H9 (cell line): ENCODE measurements at regions not wholly inside any gene's neighbourhood (a gene's known extent, or its start where the extent isn't known, plus 50 kb on each side); places are given as distances from the start of the nearest gene placed in this dataset.

Source experiments
- DNase-seq: peaks from one replicate; pipeline ENCODE4 v3.0.0-alpha.2; 2017
- H2AFZ ChIP-seq: one replicate; pipeline ENCODE4 v1.6.1; 2013; ENCODE audit warnings: mild to moderate bottlenecking, low read length, control low read depth, moderate library complexity
- H2AK5ac ChIP-seq: 2 replicates; pipeline ENCODE4 v1.6.1; 2013; ENCODE audit warnings: low read length, control low read depth, mixed read lengths; ENCODE audit not compliant: insufficient read length
- H2BK120ac ChIP-seq: one replicate; pipeline ENCODE4 v1.6.1; 2013; ENCODE audit warnings: low read depth, mild to moderate bottlenecking, low read length, control low read depth, inconsistent platforms; ENCODE audit not compliant: poor library complexity, severe bottlenecking
- H2BK12ac ChIP-seq: 2 replicates; pipeline ENCODE4 v1.6.1; 2013; ENCODE audit warnings: low read length, control low read depth, mixed read lengths, low read depth; ENCODE audit not compliant: insufficient read length
- H2BK15ac ChIP-seq: 2 replicates; pipeline ENCODE4 v1.6.1; 2013; ENCODE audit warnings: low read depth, low read length, control low read depth
- H2BK20ac ChIP-seq: one replicate; pipeline ENCODE4 v1.6.1; 2013; ENCODE audit warnings: low read depth, mild to moderate bottlenecking, low read length, control low read depth, inconsistent platforms; ENCODE audit not compliant: poor library complexity, severe bottlenecking
- H2BK5ac ChIP-seq: 2 replicates; pipeline ENCODE4 v1.6.1; 2013; ENCODE audit warnings: low read length, control low read depth, mixed read lengths; ENCODE audit not compliant: insufficient read length
- H3K14ac ChIP-seq: 2 replicates; pipeline ENCODE4 v1.6.1; 2013; ENCODE audit warnings: low read length, control low read depth; ENCODE audit not compliant: insufficient read depth
- H3K18ac ChIP-seq: 2 replicates; pipeline ENCODE4 v1.6.1; 2013; ENCODE audit warnings: low read depth, mild to moderate bottlenecking, mixed read lengths, low read length, control low read depth; ENCODE audit not compliant: insufficient read length
- H3K23ac ChIP-seq: 2 replicates; pipeline ENCODE4 v1.6.1; 2013; ENCODE audit warnings: low read length, control low read depth, mixed read lengths, low read depth; ENCODE audit not compliant: insufficient read length
- H3K23me2 ChIP-seq: 2 replicates; pipeline ENCODE4 v1.6.1; 2013; ENCODE audit warnings: low read depth, mild to moderate bottlenecking, mixed read lengths, low read length, control low read depth; ENCODE audit not compliant: insufficient read length, poor library complexity, severe bottlenecking
- H3K27ac ChIP-seq: 2 replicates; pipeline ENCODE4 v1.5.1; 2013; ENCODE audit warnings: low read length, control low read depth, mixed read lengths, low read depth; ENCODE audit not compliant: insufficient read length
- H3K27me3 ChIP-seq: 2 replicates; pipeline ENCODE4 v1.6.1; 2013; ENCODE audit warnings: low read length, control low read depth, inconsistent platforms; ENCODE audit not compliant: insufficient read depth
- H3K4ac ChIP-seq: 2 replicates; pipeline ENCODE4 v1.6.1; 2013; ENCODE audit warnings: low read depth, mild to moderate bottlenecking, control low read depth, inconsistent platforms, low read length, moderate library complexity
- H3K4me1 ChIP-seq: 2 replicates; pipeline ENCODE4 v1.6.1; 2013; ENCODE audit warnings: low read length, control low read depth, inconsistent platforms; ENCODE audit not compliant: insufficient read depth
- H3K4me2 ChIP-seq: 2 replicates; pipeline ENCODE4 v1.6.1; 2013; ENCODE audit warnings: low read length, control low read depth, mixed read lengths; ENCODE audit not compliant: insufficient read length, insufficient read depth
- H3K56ac ChIP-seq: 2 replicates; pipeline ENCODE4 v1.6.1; 2013; ENCODE audit warnings: low read depth, mild to moderate bottlenecking, mixed read lengths, low read length, control low read depth; ENCODE audit not compliant: insufficient read length
- H3K79me1 ChIP-seq: 2 replicates; pipeline ENCODE4 v1.6.1; 2013; ENCODE audit warnings: low read depth, mild to moderate bottlenecking, moderate library complexity, low read length, control low read depth, inconsistent platforms; ENCODE audit not compliant: insufficient read depth, poor library complexity, severe bottlenecking
- H3K79me2 ChIP-seq: 2 replicates; pipeline ENCODE4 v1.6.1; 2013; ENCODE audit warnings: low read length, control low read depth, inconsistent platforms; ENCODE audit not compliant: insufficient read depth
- H3K9ac ChIP-seq: 2 replicates; pipeline ENCODE4 v1.6.1; 2013; ENCODE audit warnings: low read length, control low read depth, mixed read lengths; ENCODE audit not compliant: insufficient read length; ENCODE audit errors: extremely low read depth
- H3K9me3 ChIP-seq: one replicate; pipeline ENCODE4 v1.6.1; 2013; ENCODE audit warnings: low read depth, low read length, inconsistent platforms; ENCODE audit not compliant: control insufficient read depth
- H3T11ph ChIP-seq: one replicate; pipeline ENCODE4 v1.6.1; 2013; ENCODE audit warnings: mild to moderate bottlenecking, low read length, control low read depth, inconsistent platforms
- H4K20me1 ChIP-seq: one replicate; pipeline ENCODE4 v1.6.1; 2013; ENCODE audit not compliant: control insufficient read depth, insufficient read length, insufficient read depth
- H4K5ac ChIP-seq: 2 replicates; pipeline ENCODE4 v1.6.1; 2013; ENCODE audit warnings: low read depth, mild to moderate bottlenecking, mixed read lengths, low read length, control low read depth; ENCODE audit not compliant: insufficient read length
- H4K8ac ChIP-seq: replicated peaks from 2 replicates; pipeline ENCODE4 v1.6.1; 2013; ENCODE audit warnings: low read length, control low read depth, mixed read lengths, low read depth; ENCODE audit not compliant: insufficient read length
- H4K91ac ChIP-seq: 2 replicates; pipeline ENCODE4 v1.6.1; 2013; ENCODE audit warnings: low read depth, mild to moderate bottlenecking, moderate library complexity, mixed read lengths, low read length, control low read depth; ENCODE audit not compliant: insufficient read length
- H3K27ac Mint-ChIP-seq, 3 experiments: 2 replicates in 2 of 3; 3 replicates in 1 of 3; pipeline ENCODE4 v1.8.0; 2020 to 2021; ENCODE audit warnings: mixed read lengths in 3 of 3, mild to moderate bottlenecking in 1 of 3, moderate library complexity in 1 of 3
- H3K27me3 Mint-ChIP-seq: 2 replicates; pipeline ENCODE4 v1.8.0; 2021; ENCODE audit warnings: low read depth, mild to moderate bottlenecking, moderate library complexity, mixed read lengths
- H3K36me3 Mint-ChIP-seq, 3 experiments: 2 replicates in 2 of 3; 3 replicates in 1 of 3; pipeline ENCODE4 v1.8.0; 2020 to 2021; ENCODE audit warnings: low read depth in 3 of 3, mixed read lengths in 3 of 3; ENCODE audit not compliant: insufficient read depth in 1 of 3
- H3K4me1 Mint-ChIP-seq, 2 experiments: 2 replicates each; pipeline ENCODE4 v1.8.0; 2020; ENCODE audit warnings: mixed read lengths in 2 of 2
- H3K4me3 Mint-ChIP-seq, 2 experiments: 2 replicates in 1 of 2; 3 replicates in 1 of 2; pipeline ENCODE4 v1.8.0; 2020 to 2021; ENCODE audit warnings: mild to moderate bottlenecking in 2 of 2, mixed read lengths in 2 of 2, moderate library complexity in 1 of 2
- H3K9me3 Mint-ChIP-seq, 2 experiments: 2 replicates in 1 of 2; 3 replicates in 1 of 2; pipeline ENCODE4 v1.8.0; 2020; ENCODE audit warnings: mild to moderate bottlenecking in 2 of 2, mixed read lengths in 2 of 2, moderate library complexity in 1 of 2
- WGBS: extraction: QIAGEN DNeasy Blood & Tissue Kit; methylation state at CpG from one replicate; pipeline ENCODE4 v1.1.7; 2013; ENCODE audit warnings: missing lambda C conversion rate, low lambda C conversion rate, mixed read lengths; ENCODE audit not compliant: insufficient read length; ENCODE audit errors: extremely low coverage; 5-methylcytosine and 5-hydroxymethylcytosine counted together
- TF ChIP-seq, protein P1 (sequence below): fragments of 200-600 bp; sonication (generic); conservative IDR thresholded peaks from 3 replicates; pipeline ENCODE4 v1.8.0; 2021; ENCODE audit warnings: antibody characterized with exemption, mild to moderate bottlenecking

DNA sequence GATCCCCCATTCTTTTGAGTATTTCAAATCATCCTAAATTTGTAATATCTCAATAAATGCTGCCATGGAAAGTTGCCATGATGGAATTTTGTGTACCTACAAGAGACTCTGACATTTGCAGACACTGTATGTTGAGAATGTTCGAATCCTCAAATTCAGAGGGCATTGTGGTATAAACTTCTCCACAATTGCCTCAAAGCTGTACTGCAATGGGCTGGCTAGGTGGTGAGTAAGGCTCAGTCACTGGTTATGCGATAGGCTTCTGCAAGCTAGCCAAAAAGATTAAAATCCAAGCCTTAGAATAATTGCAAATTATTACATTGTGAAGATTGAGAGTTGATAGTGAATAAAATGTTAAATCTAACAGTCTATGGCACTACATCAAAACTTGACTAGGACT, 130.2 kb upstream of the CEP162 start:
- WGBS: no CpG with 5 or more reads among the region's 2 CpGs
- Histone ChIP-seq H3K4ac (no peak overlapping the region), H3K18ac (no peak overlapping the region), H3K23me2 (no peaks in the 10 kb centered on the region), H4K5ac (no peak overlapping the region), H2BK12ac (no peak overlapping the region), H3K14ac (no peak overlapping the region), H3K4me1 (no peaks in the 10 kb centered on the region), H4K8ac (no peak overlapping the region), H3K9ac (no peak overlapping the region), H3K9me3 (no peaks in the 10 kb centered on the region), H4K20me1 (no peaks in the 10 kb centered on the region), H3K23ac (no peak overlapping the region), H4K91ac (no peak overlapping the region), H2BK120ac (no peak overlapping the region), H2AFZ (no peak overlapping the region), H2BK5ac (no peak overlapping the region), H3K4me2 (no peak overlapping the region), H2BK15ac (no peak overlapping the region), H3K27me3 (no peaks in the 10 kb centered on the region), H3K79me2 (no peaks in the 10 kb centered on the region; the same call in 1 of the 2 replicates), H3T11ph (no peak overlapping the region), H3K79me1 (no peaks in the 10 kb centered on the region), H3K56ac (no peak overlapping the region), H3K27ac (no peak overlapping the region), H2BK20ac (no peak overlapping the region), H2AK5ac (no peak overlapping the region)
- no peak overlapping the region for H3K4me3 Mint-ChIP-seq
- DNase-seq: no peak
- H3K27ac Mint-ChIP-seq: no peak overlapping the region
- peaks cover 3% of the 10 kb centered on the region in 2 experiments; a peak in 2 of 5 replicates for H3K9me3 Mint-ChIP-seq
- TF ChIP-seq, protein P1, sequence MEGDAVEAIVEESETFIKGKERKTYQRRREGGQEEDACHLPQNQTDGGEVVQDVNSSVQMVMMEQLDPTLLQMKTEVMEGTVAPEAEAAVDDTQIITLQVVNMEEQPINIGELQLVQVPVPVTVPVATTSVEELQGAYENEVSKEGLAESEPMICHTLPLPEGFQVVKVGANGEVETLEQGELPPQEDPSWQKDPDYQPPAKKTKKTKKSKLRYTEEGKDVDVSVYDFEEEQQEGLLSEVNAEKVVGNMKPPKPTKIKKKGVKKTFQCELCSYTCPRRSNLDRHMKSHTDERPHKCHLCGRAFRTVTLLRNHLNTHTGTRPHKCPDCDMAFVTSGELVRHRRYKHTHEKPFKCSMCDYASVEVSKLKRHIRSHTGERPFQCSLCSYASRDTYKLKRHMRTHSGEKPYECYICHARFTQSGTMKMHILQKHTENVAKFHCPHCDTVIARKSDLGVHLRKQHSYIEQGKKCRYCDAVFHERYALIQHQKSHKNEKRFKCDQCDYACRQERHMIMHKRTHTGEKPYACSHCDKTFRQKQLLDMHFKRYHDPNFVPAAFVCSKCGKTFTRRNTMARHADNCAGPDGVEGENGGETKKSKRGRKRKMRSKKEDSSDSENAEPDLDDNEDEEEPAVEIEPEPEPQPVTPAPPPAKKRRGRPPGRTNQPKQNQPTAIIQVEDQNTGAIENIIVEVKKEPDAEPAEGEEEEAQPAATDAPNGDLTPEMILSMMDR: no peak
- no peaks in the 10 kb centered on the region for H3K4me1 Mint-ChIP-seq
- no peaks in the 10 kb centered on the region; the same call in 1 of the 2 replicates for H3K27me3 Mint-ChIP-seq
- no peaks in the 10 kb centered on the region for H3K36me3 Mint-ChIP-seq
